BJ (cell line): ENCODE measurements at regions not wholly inside any gene's neighbourhood (a gene's known extent, or its start where the extent isn't known, plus 50 kb on each side); places are given as distances from the start of the nearest gene placed in this dataset.

Source experiments
- CTCF ChIA-PET: fragments of 350-600 bp; formaldehyde crosslinking; extraction: SDS; loops from one replicate; lab custom pipeline; 2021; ENCODE audit warnings: antibody characterized with exemption, inconsistent platforms; lab: Yijun Ruan, JAX
- POLR2A ChIA-PET: fragments of 300-600 bp; sonication (Branson Sonifier 250); formaldehyde crosslinking; extraction: SDS; loops from one replicate; lab custom pipeline; 2021; ENCODE audit warnings: antibody characterized with exemption; lab: Charles Lee
- DNase-seq: peaks from one replicate; pipeline ENCODE4 v3.0.0-alpha.2; 2011; ENCODE audit warnings: low read depth
- H3K27me3 ChIP-seq: 2 replicates; pipeline ENCODE4 v1.6.0; 2011; ENCODE audit warnings: low read length; ENCODE audit not compliant: control insufficient read depth, insufficient read depth
- H3K36me3 ChIP-seq: 2 replicates; pipeline ENCODE4 v1.5.1; 2011; ENCODE audit warnings: low read length; ENCODE audit not compliant: control insufficient read depth, insufficient read depth
- H3K4me3 ChIP-seq: 2 replicates; pipeline ENCODE4 v1.5.1; 2011; ENCODE audit warnings: low read depth, mild to moderate bottlenecking, control low read depth, low read length
- TF ChIP-seq, protein P1 (sequence below): IDR thresholded peaks from 2 replicates; pipeline ENCODE4 v1.5.1; 2011; ENCODE audit warnings: low read depth, mild to moderate bottlenecking, control low read depth, inconsistent platforms, low read length, moderate library complexity; ENCODE audit not compliant: insufficient read depth

DNA sequence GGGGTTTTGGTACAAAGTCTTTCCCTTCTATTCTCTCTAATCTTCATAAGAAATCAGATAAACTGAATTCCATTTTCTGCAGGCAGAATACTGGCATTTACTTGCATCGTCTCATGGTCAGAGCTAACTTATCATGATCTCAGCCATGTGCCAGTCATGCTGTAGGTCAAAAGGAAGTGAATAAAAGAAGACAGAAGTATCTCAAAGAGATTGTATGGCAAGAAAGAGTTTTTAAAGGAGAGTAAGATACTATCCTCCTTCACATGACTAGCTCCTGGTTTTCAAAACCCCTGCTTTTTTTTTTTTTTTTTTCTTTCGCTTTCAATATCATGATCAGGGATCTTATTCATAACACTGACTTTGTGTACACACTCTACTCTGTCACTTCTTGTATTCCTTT, 398.3 kb downstream of the C6orf118 start:
- no peaks in the 10 kb centered on the region for H3K36me3 ChIP-seq
- no peak overlapping the region for H3K4me3 ChIP-seq
- no peaks in the 10 kb centered on the region for H3K27me3 ChIP-seq
- ChIA-PET CTCF (no interaction called here), POLR2A (no interaction called here)
- TF ChIP-seq, protein P1, sequence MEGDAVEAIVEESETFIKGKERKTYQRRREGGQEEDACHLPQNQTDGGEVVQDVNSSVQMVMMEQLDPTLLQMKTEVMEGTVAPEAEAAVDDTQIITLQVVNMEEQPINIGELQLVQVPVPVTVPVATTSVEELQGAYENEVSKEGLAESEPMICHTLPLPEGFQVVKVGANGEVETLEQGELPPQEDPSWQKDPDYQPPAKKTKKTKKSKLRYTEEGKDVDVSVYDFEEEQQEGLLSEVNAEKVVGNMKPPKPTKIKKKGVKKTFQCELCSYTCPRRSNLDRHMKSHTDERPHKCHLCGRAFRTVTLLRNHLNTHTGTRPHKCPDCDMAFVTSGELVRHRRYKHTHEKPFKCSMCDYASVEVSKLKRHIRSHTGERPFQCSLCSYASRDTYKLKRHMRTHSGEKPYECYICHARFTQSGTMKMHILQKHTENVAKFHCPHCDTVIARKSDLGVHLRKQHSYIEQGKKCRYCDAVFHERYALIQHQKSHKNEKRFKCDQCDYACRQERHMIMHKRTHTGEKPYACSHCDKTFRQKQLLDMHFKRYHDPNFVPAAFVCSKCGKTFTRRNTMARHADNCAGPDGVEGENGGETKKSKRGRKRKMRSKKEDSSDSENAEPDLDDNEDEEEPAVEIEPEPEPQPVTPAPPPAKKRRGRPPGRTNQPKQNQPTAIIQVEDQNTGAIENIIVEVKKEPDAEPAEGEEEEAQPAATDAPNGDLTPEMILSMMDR, result no peak
- DNase-seq, result no peak

GRCh38 chr6:164906766-164907165, 402.6 kb downstream of the C6orf118 start:
- H3K4me3 ChIP-seq, result no peak overlapping the region
- ChIA-PET POLR2A (no interaction called here), CTCF (no interaction called here)
- DNase-seq, result no peak
- no peaks in the 10 kb centered on the region for H3K36me3 ChIP-seq
- TF ChIP-seq, protein P1, result no peak
- H3K27me3 ChIP-seq, result no peaks in the 10 kb centered on the region

GRCh38 chr6:164905311-164905710, 404.1 kb downstream of the C6orf118 start:
- ChIA-PET POLR2A (no interaction called here), CTCF (no interaction called here)
- Histone ChIP-seq H3K36me3 (no peaks in the 10 kb centered on the region), H3K4me3 (no peak overlapping the region), H3K27me3 (no peaks in the 10 kb centered on the region)
- TF ChIP-seq, protein P1, result no peak
- no peak for DNase-seq

GRCh38 chr6:164898412-164898811, 411.0 kb downstream of the C6orf118 start:
- POLR2A ChIA-PET, result no interaction called here
- H3K4me3 ChIP-seq, result no peak overlapping the region
- H3K27me3 ChIP-seq, result no peaks in the 10 kb centered on the region
- CTCF ChIA-PET, result no interaction called here
- DNase-seq, result no peak
- TF ChIP-seq, protein P1, result no peak
- H3K36me3 ChIP-seq, result no peaks in the 10 kb centered on the region

DNA sequence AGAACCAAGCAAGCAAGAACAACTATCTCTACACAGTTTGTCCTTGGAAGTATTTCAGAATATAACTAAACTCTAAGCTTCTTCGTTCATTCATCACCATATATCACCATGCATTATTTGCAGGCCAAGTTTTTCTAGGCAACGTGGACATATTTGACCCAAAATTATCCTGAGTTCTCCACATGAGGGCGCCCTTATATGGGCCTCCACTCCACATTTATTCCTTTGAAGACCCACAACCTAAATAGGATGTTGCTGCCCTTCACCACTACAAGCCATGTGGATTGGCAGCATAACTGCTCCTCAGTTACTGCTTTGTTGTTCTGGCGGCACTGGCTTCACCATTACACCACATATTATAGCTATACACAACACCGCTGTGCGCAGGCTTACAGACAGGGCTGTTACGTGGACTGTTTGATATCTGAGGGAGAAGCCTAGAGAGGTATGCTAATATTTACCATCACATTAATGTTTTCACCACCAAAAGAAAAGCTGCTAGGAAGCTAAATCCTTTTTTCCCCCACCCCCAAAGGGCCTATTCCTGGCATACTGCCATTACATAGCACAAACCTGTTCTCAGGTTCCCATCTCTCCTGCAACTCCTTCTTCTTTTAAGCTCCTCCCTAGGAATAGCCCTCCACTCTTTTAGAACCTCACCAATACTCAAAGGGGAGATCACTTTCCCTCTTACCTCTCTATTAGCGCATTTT, 411.7 kb downstream of the C6orf118 start:
- no peaks in the 10 kb centered on the region for H3K27me3 ChIP-seq
- H3K4me3 ChIP-seq, result no peak overlapping the region
- ChIA-PET CTCF (no interaction called here), POLR2A (no interaction called here)
- H3K36me3 ChIP-seq, result no peaks in the 10 kb centered on the region
- TF ChIP-seq, protein P1, result no peak
- no peak for DNase-seq
